Endodermal cell (in vitro differentiated cells): ENCODE measurements at regions not wholly inside any gene's neighbourhood (a gene's known extent, or its start where the extent isn't known, plus 50 kb on each side); places are given as distances from the start of the nearest gene placed in this dataset.

Experiments used
- DNase-seq: peaks from one replicate; pipeline ENCODE4 v3.0.0-alpha.2; 2017
- H3K27ac ChIP-seq: 2 replicates; pipeline ENCODE4 v1.5.1; 2013; ENCODE audit warnings: mild to moderate bottlenecking, low read depth, low read length, moderate library complexity
- H3K27me3 ChIP-seq: 2 replicates; pipeline ENCODE4 v1.6.1; 2013; ENCODE audit warnings: mild to moderate bottlenecking, low read length, moderate library complexity; ENCODE audit not compliant: insufficient read depth, control insufficient read depth, poor library complexity, severe bottlenecking
- H3K36me3 ChIP-seq: 2 replicates; pipeline ENCODE4 v1.7.0; 2013; ENCODE audit warnings: mild to moderate bottlenecking, low read length, moderate library complexity; ENCODE audit not compliant: control insufficient read depth, insufficient read depth
- H3K4me1 ChIP-seq: one replicate; pipeline ENCODE4 v1.7.0; 2013; ENCODE audit warnings: low read length; ENCODE audit not compliant: control insufficient read depth, insufficient read depth
- H3K4me3 ChIP-seq: 2 replicates; pipeline ENCODE4 v1.5.1; 2013; ENCODE audit warnings: mild to moderate bottlenecking, low read length, moderate library complexity
- H3K9ac ChIP-seq: 2 replicates; pipeline ENCODE4 v1.6.1; 2013; ENCODE audit warnings: mild to moderate bottlenecking, low read length, moderate library complexity; ENCODE audit not compliant: poor library complexity, severe bottlenecking; ENCODE audit errors: extremely low read depth
- H3K9me3 ChIP-seq: 2 replicates; pipeline ENCODE4 v1.6.1; 2013; ENCODE audit warnings: mild to moderate bottlenecking, low read length, moderate library complexity; ENCODE audit not compliant: control insufficient read depth
- H3K27ac Mint-ChIP-seq: 2 replicates; pipeline ENCODE4 v1.8.0; 2020; ENCODE audit warnings: mixed read lengths
- H3K27me3 Mint-ChIP-seq: 2 replicates; pipeline ENCODE4 v1.8.0; 2021; ENCODE audit warnings: mild to moderate bottlenecking, mixed read lengths; ENCODE audit not compliant: insufficient read depth
- H3K36me3 Mint-ChIP-seq: 2 replicates; pipeline ENCODE4 v1.8.0; 2020; ENCODE audit warnings: low read depth, mixed read lengths
- H3K4me1 Mint-ChIP-seq: 2 replicates; pipeline ENCODE4 v1.8.0; 2020; ENCODE audit warnings: mixed read lengths
- H3K4me3 Mint-ChIP-seq: 2 replicates; pipeline ENCODE4 v1.8.0; 2020; ENCODE audit warnings: mild to moderate bottlenecking, moderate library complexity, mixed read lengths
- H3K9me3 Mint-ChIP-seq: 2 replicates; pipeline ENCODE4 v1.8.0; 2020; ENCODE audit warnings: mild to moderate bottlenecking, mixed read lengths
- CTCF ChIP-seq: fragments of 200-600 bp; sonication (generic); conservative IDR thresholded peaks from 2 replicates; pipeline ENCODE4 v1.5.0; 2021; ENCODE audit warnings: antibody characterized with exemption, mild to moderate bottlenecking
- WGBS, 2 experiments: methylation state at CpG; one replicate each; pipeline versions ENCODE4 v1.1.5 to v1.1.7; 2013; ENCODE audit warnings: missing lambda C conversion rate in 2 of 2, mixed read lengths in 1 of 2; ENCODE audit not compliant: insufficient coverage in 1 of 2, insufficient read length in 1 of 2; 5-methylcytosine and 5-hydroxymethylcytosine counted together

DNA sequence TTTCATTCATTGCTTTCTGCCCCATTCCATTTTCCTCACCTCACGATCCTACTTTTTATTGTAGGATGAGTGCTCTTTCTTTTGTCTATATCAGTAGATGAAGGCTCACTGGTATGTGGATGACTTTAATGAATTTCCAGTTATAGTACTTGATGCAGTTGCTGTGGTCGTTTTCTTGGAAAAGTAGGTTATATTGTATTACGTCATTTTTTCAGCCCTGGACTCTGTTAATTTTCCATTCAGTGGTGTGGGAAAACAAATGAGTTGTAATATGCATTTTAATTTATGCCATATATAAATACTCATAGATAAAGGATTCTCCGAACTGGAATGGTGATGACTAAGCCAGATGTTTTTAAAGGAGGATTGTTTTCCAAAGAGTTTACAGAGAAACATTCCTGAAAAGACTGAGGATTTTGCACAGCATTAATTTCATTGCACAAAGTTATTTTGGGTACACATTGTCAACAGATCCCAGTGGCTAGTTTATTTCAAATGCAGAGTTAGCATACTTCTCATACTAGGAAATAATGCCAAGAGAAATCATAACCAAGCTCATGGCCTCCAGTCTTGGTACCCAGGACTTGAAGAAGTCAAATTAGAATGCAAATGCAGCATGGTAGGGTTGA is 189.7 kb downstream of the PAX3 start:
- DNase-seq = no peak
- H3K9ac ChIP-seq = no peak overlapping the region
- peaks cover 15% of the 10 kb centered on the region for H3K27me3 ChIP-seq
- Mint-ChIP-seq H3K36me3 (no peaks in the 10 kb centered on the region), H3K27ac (no peak overlapping the region), H3K27me3 (peaks cover 24% of the 10 kb centered on the region), H3K4me3 (no peak overlapping the region), H3K4me1 (no peaks in the 10 kb centered on the region), H3K9me3 (no peaks in the 10 kb centered on the region)
- H3K9me3 ChIP-seq = no peaks in the 10 kb centered on the region
- 96% methylated on average over 4 of the region's 4 CpGs; no CpG with 5 or more reads in 1 of the 2 experiments for WGBS, 2 experiments
- no peaks in the 10 kb centered on the region for H3K4me1 ChIP-seq
- no peak overlapping the region for H3K27ac ChIP-seq
- no peak for TF ChIP-seq CTCF
- no peak overlapping the region for H3K4me3 ChIP-seq
- H3K36me3 ChIP-seq = no peaks in the 10 kb centered on the region

DNA sequence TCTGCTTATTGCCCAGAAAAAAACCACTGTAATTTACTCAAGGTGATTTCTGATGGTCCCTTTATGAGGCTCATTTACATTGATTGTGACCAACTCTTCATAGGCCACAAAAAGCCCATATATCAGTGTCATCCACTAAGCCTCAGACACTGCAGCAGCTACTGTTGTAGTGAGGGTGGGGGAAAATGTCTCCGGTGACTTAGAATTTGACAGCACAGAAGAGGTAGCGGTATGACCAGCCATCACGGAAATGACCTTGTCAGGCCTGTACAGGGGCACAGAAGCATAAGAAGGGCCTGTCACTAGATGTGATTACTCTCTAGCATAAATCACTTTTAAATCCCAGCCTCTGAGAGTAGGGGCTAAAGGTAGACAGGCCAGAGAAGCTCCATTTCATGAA is 190.3 kb downstream of the PAX3 start:
- no peak for TF ChIP-seq CTCF
- Histone ChIP-seq H3K27ac (no peak overlapping the region), H3K27me3 (peaks cover 15% of the 10 kb centered on the region), H3K36me3 (no peaks in the 10 kb centered on the region), H3K4me3 (no peak overlapping the region), H3K4me1 (no peaks in the 10 kb centered on the region), H3K9me3 (no peaks in the 10 kb centered on the region), H3K9ac (no peak overlapping the region)
- H3K4me3 Mint-ChIP-seq = no peak overlapping the region
- H3K9me3 Mint-ChIP-seq = no peaks in the 10 kb centered on the region
- H3K4me1 Mint-ChIP-seq = peaks cover 2% of the 10 kb centered on the region
- H3K36me3 Mint-ChIP-seq = no peaks in the 10 kb centered on the region
- peaks cover 21% of the 10 kb centered on the region for H3K27me3 Mint-ChIP-seq
- no peak overlapping the region for H3K27ac Mint-ChIP-seq
- 78 to 83% methylated on average over 3 of the region's 3 CpGs for WGBS, 2 experiments
- no peak for DNase-seq

DNA sequence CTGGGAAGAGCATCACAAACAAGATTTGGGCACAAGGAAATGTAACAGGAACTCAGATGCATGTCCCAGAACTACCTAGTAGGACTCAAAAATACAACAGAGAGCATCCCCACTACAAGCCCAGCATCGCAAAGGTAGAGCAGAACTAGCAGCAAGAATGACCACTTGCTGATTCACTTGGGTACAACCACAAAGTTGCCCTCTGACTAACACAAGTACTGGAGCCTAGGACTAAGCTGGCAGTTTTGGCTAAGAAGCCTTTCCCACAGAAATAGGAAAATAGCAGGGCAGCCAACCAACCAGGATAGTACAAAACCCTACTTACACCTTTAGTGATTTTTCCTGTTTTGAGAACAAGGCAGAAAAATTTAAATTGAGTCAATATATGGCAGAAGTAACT is 193.8 kb downstream of the PAX3 start:
- peaks cover 12% of the 10 kb centered on the region for H3K4me1 ChIP-seq
- no peak overlapping the region for H3K27ac ChIP-seq
- H3K4me3 ChIP-seq = no peak overlapping the region
- Mint-ChIP-seq H3K27ac (no peak overlapping the region), H3K9me3 (no peaks in the 10 kb centered on the region), H3K4me3 (no peak overlapping the region), H3K27me3 (peaks cover 17% of the 10 kb centered on the region), H3K36me3 (no peaks in the 10 kb centered on the region), H3K4me1 (peaks cover 24% of the 10 kb centered on the region)
- TF ChIP-seq CTCF = no peak
- peaks cover 15% of the 10 kb centered on the region for H3K27me3 ChIP-seq
- DNase-seq = no peak
- H3K36me3 ChIP-seq = no peaks in the 10 kb centered on the region
- H3K9ac ChIP-seq = no peak overlapping the region
- 94% methylated on average over 1 of the region's 1 CpG; no CpG with 5 or more reads in 1 of the 2 experiments for WGBS, 2 experiments
- H3K9me3 ChIP-seq = no peaks in the 10 kb centered on the region
